Stimulated activated CD4-positive, alpha-beta T cell treated with anti-CD3 and anti-CD28 coated beads, Interleukin-15, amount 100 ng/mL, for 48 hours (primary cell): ENCODE measurements at regions not wholly inside any gene's neighbourhood (a gene's known extent, or its start where the extent isn't known, plus 50 kb on each side); places are given as distances from the start of the nearest gene placed in this dataset.

Source experiments
- DNase-seq, 2 donors: peaks; one replicate each; pipeline ENCODE4 v3.0.0-alpha.2; 2020; ENCODE audit warnings: low read depth in 2 of 2

DNA sequence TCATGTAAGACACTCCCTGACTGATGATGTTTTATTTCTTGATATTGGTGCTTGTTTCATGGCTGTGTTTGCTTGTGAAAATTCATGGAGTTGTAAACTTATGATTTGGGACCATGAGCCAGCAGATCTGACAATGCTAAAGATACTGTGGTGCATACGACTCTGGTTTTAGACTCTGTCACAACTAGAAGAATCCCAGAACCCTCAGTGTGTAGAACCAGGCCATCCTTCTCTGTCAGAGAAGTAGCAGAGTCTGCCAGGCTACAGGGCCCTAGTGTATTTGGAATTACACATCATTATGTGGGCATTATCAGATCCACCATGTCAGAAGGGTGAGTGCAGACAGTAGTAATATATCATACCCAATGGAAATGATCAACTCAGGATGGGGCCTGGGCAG is 209.8 kb upstream of the POU2AF2 start:
- no peak for DNase-seq

DNA sequence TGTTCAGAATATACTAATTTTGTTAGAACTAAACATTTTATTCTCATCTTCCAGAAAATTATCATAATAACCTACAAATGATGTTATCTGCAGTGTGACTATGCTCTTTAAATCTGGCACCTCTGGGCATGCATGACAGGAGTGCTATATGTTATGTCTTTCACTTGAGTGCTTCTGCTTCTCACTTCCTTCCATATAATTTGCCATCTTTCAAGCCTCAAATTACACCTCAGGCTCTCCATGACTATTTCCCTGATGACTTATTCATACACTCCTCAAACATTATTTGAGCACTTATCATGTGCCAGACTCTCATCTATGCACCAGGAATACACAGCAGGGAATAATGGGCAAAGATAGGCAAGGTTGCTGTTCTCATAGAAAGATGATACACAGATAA is 219.3 kb upstream of the POU2AF2 start:
- DNase-seq = no peak

DNA sequence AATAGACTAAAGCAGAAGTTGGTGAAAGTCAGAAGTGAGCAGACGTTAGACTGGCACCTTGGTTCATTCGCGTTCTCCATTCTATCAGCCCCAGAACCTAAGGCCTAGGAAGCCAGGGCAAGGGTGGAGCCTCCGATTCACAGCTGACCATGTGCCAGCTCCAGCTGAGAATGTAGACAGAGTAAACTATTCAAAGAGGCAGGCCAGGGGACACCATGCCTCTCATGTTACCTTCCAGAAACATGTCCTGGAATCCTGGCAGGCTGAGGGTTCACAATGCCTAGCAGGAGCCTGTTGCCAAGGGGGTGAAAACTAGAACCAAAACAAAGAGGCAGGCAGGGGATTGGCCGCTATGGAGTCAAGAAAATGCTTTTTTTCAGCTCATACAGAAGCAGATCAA is 224.4 kb upstream of the POU2AF2 start:
- DNase-seq = no peak

DNA sequence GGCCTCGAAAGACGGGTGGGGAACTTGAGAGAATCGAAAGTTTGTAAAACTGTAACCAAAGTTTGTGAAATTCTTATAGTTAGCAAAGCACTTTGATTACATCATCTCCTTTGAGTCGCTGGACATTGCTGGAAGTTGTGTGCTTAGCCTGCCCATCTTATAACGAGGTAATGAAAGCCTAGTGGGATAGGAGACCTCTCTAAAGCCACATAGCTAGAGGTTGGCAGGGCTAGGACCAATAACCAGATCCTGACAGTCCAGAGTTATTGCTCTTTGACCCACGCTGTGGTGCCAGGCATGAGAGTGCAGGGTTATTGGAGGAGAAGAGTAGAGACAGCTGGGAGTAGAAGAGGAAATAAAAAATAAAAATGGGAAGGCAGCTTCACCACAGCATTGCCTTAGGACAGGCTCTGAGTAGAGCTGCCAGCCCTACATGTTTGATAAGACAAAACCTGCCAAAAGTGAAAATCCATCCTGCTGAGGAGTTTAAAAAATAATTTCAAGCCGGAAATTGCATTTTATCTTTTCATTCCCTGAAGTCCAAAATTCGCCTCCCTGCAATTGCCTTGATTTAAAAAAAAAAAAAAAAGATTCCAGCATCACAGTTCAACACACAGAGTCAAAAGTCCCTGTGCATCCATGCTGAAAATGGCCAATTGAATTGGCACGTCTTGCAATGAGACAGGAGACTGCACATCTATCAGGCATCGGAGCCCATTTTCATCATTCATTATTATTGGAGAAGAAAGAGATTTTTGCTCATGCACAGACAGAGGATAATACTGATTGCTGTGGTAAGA is 225.5 kb upstream of the POU2AF2 start:
- DNase-seq = no peak

DNA sequence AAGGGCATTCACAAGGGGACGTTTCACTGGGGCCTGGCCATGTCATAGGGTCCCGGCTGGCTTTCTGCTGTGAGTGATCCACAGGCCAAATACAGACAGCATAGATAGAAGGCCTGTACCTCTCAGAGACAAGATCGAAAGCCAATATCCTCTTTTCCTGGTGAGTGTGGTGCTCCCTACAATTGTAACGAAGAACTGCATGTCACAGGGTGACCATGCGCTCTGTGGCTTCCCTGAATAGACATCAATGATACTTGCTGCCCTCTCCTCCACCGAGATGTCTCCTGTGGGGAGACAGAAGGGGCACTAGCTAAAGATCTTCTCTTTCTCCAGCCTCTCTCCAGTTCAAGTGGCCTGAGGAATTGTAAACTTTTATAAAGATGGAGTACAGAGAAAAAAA is 226.1 kb upstream of the POU2AF2 start:
- DNase-seq = no peak

DNA sequence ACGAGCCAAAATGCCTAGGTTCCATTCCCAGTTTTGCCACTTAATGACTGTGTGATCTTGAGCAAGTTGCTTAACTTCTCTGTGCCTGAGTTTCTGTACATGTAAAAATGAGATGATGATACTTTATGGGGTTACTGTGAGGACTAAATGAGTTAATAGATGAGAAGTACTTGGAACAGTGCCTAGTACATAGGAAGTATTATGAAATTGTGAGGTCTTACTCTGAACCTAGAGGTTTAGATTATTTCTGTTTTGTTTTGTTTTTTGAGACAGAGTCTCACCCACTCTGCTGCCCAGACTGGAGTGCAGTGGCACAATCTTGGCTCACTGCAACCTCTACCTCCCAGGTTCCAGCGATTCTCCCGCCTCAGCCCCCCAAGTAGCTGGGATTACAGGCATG is 227.0 kb upstream of the POU2AF2 start:
- no peak for DNase-seq

DNA sequence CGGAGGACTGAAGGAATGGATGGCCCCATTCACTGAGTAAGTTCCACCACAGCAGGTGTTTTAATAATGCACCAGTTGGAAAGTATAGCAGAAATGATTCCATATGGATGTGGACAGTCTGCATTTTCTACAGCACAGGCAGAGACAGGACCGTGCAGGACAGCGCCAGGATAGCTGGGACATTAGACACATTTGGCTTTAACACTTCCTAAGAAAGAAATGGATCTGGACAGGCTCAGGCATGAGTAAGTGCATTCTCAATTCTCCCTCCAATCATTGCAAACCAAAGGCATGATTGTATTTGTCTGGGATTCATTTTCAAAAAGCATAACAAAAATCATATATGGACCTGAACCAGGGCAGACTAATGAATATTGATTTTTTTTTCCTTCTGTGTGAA is 233.0 kb upstream of the POU2AF2 start:
- DNase-seq = no peak

DNA sequence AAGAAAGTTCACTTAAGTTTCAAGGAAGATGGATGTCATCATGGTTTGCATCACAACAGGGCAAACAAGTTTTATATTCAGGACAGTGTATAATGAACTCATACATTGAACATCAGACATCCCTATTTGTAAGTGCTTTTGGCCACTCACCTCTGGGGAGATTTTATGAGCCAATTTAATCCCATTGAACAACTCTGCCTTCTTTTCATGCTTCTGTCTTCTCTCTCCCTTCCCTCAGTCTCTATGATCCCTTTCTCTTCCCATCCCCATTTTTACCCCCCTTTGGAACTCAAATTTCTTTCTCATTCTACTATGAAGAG is 234.3 kb upstream of the POU2AF2 start:
- DNase-seq = no peak

DNA sequence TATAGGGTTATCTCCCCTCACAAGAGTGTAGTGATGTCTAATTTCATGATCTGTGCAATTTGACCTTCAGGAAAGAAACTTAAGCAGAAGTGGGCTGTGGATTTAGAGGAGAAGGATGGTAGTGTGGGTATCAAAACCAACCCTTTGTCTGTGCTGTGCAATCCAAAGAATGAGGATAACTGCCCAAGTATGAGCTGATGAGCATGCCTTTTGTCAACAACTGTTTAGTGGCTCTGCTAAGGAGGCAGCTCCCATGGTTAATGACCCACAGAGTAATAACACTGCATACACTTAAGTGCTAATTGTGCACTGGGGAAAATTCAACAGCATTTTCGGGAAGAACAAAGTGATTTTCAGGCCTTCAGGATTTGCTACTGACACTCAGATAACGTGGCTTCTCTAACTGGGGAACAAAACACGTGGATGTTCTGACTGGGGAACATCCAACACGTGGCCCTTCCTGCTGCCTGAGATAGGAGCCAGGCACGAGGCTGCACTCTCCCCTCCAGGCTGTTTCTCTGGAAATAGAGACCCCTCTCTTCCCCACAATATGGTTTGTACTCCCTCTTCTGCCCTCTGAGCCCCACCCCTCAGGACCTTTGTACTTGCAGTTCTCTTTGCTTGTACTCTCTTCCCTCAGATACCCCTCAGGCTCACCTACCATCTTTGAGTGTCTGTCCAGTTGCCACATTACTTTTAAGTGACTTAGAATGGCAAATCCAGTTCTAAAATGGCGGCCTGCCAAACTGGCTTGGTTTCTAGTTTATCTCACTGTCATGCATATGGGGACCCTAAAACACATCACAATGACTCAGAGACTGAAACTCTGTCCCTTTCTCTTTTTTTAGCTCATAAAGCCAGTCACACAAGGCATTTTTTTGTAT is 234.9 kb upstream of the POU2AF2 start:
- no peak for DNase-seq

DNA sequence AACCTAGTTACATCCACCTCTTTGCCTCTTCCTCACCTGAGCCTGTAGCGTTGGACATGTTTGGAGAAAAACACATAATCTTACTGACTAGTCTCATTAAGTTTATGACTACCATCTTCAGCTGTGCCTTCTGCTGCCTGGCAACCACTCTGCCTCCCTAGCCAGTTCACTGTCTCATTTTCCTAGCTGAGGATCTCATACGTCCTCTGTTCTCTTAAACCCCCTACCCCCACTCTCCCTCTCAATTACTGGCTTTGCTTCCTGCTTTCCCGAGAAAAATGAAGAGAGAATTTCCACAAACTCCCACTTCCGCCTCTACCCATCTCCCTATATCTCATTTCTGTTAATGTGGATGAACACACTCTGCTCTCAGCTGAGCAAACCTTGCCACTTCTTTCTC is 239.3 kb upstream of the POU2AF2 start:
- DNase-seq = no peak

DNA sequence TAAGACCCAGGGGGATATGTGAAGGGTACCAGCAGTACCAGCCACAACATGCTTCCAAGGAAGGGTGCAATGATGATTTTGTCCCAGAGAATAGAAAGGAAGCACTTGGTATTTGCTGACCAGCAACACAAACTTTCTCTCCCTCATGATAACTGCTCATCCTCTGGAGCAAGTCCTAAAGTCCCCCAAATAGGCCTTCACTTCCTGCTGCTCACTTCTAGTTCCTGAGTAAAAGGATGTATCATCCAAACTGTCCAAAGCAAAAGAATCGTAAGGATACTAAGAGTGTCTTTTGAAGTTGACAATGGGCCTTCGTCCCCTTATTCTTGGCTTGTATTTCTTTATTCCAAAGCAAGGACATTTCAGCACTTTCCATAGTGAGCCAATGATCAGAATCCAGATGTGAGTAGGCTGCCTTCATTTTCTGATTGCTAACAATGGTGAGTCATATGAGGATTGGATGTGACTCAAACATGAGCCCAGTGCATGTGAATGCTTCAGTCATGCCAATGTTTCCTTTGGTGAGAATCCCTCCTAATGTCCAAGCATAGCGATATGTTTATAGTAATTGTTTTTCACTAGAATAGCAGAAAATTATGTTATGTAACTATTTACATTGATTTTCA is 243.4 kb upstream of the POU2AF2 start:
- DNase-seq = no peak

DNA sequence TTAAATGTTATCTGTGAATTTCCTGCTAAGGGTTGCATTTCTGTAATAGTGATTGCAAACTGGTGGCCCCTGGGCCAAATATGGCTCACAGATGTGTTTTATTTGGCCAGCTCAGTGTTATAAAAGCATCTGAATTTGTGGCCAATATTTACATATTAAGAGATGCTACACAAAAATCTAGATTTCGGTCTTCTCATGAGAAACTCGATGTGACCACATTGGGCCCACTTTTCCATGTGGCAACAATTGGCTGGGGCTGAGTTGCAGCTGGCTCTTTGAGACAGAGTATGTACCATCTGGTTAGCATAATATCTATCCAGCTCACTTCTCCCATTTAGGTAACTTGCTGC is 244.5 kb upstream of the POU2AF2 start:
- DNase-seq = no peak

DNA sequence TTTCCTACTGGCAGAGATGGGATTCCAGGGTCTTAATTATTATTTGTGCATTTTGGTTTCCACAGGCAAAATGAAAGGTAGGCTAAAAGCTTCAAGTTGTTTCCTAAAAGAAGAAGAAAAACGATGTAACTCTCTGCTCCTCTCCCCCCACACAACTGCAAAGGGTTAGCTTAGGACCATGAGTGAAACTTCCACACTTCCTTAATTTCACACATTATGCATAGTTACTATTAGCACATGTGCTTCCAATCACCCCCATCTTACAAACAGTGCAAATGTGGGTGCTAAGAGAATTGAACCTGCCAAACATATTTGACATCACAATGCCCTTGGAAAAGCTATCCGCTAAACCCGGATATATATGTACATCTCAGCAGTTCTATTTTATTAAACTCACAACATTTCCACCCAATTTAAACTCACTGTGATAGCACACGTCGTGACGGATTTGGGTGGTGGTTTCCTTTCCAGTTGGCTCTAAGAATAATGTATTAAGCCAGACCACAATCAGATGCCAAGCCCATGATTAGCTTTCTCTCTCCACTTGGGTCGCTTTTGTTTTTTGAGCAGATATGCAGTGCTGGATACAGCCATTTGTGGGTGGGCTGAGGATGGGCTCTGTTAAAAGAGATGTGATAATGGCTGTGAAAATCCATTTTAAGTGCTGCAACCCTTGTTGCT is 245.0 kb upstream of the POU2AF2 start:
- DNase-seq = no peak

DNA sequence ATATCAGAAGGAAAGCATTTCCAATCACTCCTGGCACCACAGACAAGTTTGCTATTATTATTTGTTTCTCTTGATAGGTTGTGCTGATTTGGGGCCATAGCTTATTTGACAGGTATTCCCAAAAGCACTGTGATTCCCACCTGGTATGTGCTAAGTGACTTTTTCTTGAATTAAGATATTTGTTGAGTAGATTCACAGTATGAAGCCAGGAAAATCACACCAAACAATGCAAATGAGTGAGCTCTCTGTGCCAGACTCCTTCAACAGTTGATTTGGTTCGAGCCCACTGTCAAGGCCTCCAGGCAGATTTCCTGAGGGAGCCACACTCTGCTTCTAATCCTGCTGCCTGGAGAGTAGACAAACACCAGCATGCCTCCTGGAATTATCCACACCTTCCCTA is 253.0 kb upstream of the POU2AF2 start:
- DNase-seq = no peak

DNA sequence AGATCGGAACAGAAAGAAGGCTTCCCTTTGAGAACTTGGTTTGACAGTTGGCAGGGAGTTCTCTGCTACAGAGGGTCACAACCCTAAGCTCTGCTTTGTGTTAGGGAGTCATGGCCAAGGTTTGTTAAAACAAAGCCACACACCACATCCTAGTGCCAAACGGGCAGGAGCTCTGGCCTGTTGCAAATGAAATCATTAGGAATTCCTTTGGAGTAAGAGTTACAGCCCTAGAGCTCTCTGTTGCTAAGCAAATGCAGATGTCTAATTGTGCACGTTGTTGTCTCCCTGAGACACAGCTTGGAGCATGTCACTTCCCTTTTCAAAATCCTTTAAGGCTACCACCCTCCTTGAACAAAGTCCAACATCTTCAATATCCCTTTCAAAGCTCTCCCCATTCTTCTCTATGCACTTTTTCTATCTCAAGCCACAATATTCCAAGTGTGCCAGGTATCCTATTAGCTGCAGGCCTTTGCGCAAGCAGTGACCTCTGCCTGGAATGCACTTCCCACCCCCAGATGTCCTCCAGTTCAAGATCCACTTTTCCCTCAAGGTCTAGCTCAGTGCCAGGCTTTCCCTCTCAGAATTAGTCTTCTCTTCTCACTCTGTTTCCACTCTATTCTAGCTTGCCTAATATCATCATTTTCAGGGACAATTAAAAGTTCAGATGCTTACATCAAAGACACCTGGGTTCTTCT is 253.7 kb upstream of the POU2AF2 start:
- DNase-seq = no peak

DNA sequence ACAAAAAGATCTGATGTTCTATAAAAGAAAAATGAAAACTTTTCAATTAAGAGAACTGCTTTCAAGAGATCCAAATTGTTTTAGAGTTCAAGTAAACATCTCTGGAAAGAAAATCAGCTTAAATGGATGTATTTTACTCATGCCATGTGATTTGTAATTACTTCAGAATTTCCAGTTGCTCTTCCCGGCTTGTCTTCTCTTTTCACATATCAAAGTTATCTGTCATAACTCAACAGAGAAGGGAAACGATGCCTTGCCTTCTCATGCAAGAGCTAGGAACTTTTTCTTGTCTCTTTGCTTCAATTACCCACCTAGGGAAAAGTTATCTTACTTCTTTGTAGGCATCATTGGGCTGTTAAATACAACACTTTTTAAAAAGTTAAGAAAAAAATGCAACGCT is 255.2 kb upstream of the POU2AF2 start:
- no peak for DNase-seq

DNA sequence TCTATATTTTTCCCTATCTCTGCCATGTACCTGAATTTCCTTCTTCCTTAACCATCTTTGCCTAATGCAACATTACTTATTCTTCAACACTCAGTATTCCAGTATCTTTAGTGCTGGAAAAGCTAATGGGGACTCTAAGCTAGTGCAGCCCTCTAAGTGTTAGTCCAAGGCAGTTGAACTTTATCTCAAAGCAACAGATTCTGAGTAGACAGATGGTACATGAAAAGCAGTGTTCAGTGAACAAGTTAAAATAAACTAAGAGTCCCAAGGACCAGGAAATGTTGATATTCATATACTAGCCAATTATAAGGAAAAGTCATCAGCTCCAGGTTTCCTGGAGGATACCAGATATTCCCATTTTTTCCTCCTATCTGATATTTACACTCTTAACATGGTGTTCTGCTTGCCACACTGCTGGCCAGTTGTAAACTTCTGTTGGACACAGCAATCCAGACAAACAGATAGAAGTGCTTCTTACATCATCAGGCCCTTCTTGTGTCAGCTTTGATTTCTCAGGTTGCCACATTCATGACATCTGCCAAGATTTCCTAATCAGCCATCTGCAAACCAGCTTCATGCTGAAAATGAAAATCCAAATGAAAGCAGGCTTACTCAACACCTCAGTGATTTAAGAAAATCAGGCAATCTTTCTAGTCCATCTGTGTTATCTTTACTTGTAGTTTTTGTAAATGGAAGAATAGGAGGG is 255.9 kb upstream of the POU2AF2 start:
- no peak for DNase-seq

DNA sequence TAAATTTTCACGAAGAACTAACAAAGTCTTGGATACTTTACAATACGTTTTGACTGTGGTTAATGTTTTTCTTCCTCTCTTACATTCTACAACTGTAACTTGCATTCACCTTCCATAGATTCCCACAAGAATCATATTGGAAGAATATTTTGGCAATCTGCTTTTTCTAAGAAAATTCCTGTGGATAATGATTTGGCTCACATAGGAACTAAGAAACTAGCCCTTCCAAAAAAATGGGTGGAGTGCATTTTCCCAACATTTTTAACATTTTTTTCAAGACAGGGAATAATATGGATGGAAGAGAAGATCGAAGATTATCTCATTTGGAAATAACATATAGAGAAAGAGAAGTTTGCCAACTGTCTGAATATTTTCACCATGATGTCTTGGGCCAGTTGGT is 256.9 kb upstream of the POU2AF2 start:
- DNase-seq = no peak

DNA sequence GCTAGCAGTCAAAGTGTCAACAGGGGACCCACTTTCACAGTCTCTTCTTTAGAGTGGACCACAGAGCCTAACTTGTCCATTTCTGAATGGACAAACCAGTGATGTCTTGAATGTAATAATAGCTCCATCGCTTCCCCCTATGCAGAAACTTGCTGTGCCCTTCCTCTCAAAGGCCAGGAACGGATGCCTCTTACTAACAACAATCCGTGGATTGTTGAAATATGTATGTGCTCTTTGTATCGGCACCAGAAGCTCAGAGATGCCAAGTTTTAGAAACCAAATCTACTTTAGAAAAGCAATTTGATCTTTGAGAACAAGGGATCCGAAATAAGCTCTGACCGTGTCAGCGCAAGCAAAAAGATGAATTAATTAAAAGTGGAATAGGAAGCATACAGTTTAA is 259.5 kb upstream of the POU2AF2 start:
- no peak for DNase-seq

DNA sequence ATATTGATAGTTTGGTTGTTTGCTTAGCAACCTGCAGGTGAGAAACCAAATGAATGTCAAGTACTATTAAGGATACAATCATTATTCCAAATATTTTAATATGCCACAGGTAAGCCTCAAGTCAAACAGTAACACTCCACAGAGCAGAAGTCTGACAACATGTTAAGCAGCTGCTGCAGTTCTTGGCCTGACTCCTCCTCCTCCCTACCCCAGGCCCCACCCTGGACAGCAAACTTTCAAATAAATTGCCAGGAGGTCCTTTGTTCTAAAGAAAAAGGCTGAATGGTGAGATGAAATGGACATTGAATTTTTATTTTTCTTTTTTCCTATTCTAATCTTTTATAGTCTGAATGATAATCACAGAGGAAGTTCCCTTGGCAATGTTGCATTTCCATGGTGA is 260.0 kb upstream of the POU2AF2 start:
- no peak for DNase-seq

DNA sequence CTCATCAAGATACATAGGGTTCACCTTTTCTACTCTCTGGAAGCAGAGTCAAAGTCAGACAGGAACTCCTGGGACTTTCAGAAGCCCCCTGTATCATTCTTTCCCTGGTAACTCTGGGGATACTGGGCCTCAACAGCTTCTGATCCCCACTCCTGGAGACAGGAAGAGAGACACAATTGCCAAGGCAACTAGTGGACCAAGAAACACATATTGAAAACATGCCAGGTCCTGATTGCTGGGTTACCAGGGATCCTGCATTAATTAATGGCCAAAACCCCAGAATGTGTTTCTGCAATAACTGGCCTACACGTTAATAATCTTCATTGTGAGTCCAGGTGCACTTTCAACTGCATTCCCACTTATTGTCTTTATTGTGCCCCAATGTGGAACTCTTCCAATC is 260.8 kb upstream of the POU2AF2 start:
- no peak for DNase-seq
